IPS-NIHi7 (cell line): ENCODE measurements at regions not wholly inside any gene's neighbourhood (a gene's known extent, or its start where the extent isn't known, plus 50 kb on each side); places are given as distances from the start of the nearest gene placed in this dataset.

Experiments used
- DNase-seq: peaks from one replicate; pipeline ENCODE4 v3.0.0; 2012; ENCODE audit warnings: mixed read lengths; ENCODE audit errors: extremely low spot score

- DNase-seq = no peak
Observed at GRCh38 chr6:11358904-11359830, 126.7 kb upstream of the NEDD9 start.

- no peak for DNase-seq
Observed at GRCh38 chr6:11357285-11357684, 124.8 kb upstream of the NEDD9 start.

- no peak for DNase-seq
Observed at GRCh38 chr6:11356404-11357155, 124.1 kb upstream of the NEDD9 start.

- DNase-seq = no peak
Observed at GRCh38 chr6:11353921-11354389, 121.5 kb upstream of the NEDD9 start.

GRCh38 chr6:11350294-11350693 is 117.8 kb upstream of the NEDD9 start:
- DNase-seq = no peak

GRCh38 chr6:11349880-11350279 is 117.4 kb upstream of the NEDD9 start:
- no peak for DNase-seq

GRCh38 chr6:11346516-11346915 is 114.0 kb upstream of the NEDD9 start:
- no peak for DNase-seq

GRCh38 chr6:11345536-11345935 is 113.1 kb upstream of the NEDD9 start:
- DNase-seq = no peak

- no peak for DNase-seq
Observed at GRCh38 chr6:11343963-11344723, 111.7 kb upstream of the NEDD9 start.

- DNase-seq = no peak
Observed at GRCh38 chr6:11341867-11342266, 109.4 kb upstream of the NEDD9 start.

GRCh38 chr6:11341303-11341702 is 108.8 kb upstream of the NEDD9 start:
- DNase-seq = no peak

GRCh38 chr6:11339380-11339779 is 106.9 kb upstream of the NEDD9 start:
- no peak for DNase-seq

- no peak for DNase-seq
Observed at GRCh38 chr6:11337306-11337705, 104.8 kb upstream of the NEDD9 start.

- no peak for DNase-seq
Observed at GRCh38 chr6:11335826-11336225, 103.4 kb upstream of the NEDD9 start.

GRCh38 chr6:11333132-11333849 is 100.8 kb upstream of the NEDD9 start:
- DNase-seq = no peak

- no peak for DNase-seq
Observed at GRCh38 chr6:11332463-11332862, 100.0 kb upstream of the NEDD9 start.

- no peak for DNase-seq
Observed at GRCh38 chr6:11331111-11331510, 98.6 kb upstream of the NEDD9 start.

- no peak for DNase-seq
Observed at GRCh38 chr6:11330413-11330760, 97.9 kb upstream of the NEDD9 start.

GRCh38 chr6:11329726-11330412 is 97.4 kb upstream of the NEDD9 start:
- DNase-seq = no peak

- DNase-seq = no peak
Observed at GRCh38 chr6:11328613-11329247, 96.3 kb upstream of the NEDD9 start.
